Tibial artery (tissue), 4 donors: ENCODE measurements at regions not wholly inside any gene's neighbourhood (a gene's known extent, or its start where the extent isn't known, plus 50 kb on each side); places are given as distances from the start of the nearest gene placed in this dataset.
"Not testable (repeated sequence)": the region's sequence is repeated elsewhere in the genome, so short reads cannot be mapped to it uniquely, and the experiment has no call there.

Source experiments
- DNase-seq, 2 donors: peaks; one replicate each; pipeline ENCODE4 v3.0.0-alpha.2; 2019
- H3K27ac ChIP-seq, 2 donors: fragments of 200-600 bp; sonication (generic) in 1 of 2; 1 replicate in 1 of 2; 2 replicates in 1 of 2; pipeline ENCODE4 v1.5.1; 2018 to 2019; ENCODE audit warnings: mild to moderate bottlenecking in 1 of 2
- H3K27me3 ChIP-seq, 2 donors: fragments of 200-600 bp; sonication (generic) in 1 of 2; one replicate each; pipeline versions ENCODE4 v1.5.1 to v1.6.0; 2016 to 2019
- H3K36me3 ChIP-seq, 3 donors: fragments of 200-600 bp; sonication (generic) in 2 of 3; one replicate each; pipeline ENCODE4 v1.5.1; 2016 to 2019; ENCODE audit warnings: mild to moderate bottlenecking in 2 of 3
- H3K4me1 ChIP-seq, 4 donors: fragments of 200-600 bp; sonication (generic) in 2 of 4; 1 replicate in 3 of 4; 2 replicates in 1 of 4; pipeline ENCODE4 v1.5.1; 2016 to 2019
- H3K4me3 ChIP-seq, 2 donors: fragments of 200-600 bp; sonication (generic) in 1 of 2; 1 replicate in 1 of 2; 2 replicates in 1 of 2; pipeline ENCODE4 v1.5.1; 2018 to 2019; ENCODE audit warnings: mild to moderate bottlenecking in 2 of 2
- H3K9me3 ChIP-seq, 3 donors: fragments of 200-600 bp; sonication (generic) in 1 of 3; one replicate each; pipeline ENCODE4 v1.5.1; 2016 to 2019
- intact Hi-C: fragments of 100-400 bp; cut with DNase I; formaldehyde crosslinking; loops from one replicate; pipeline ENCODE4 v1.15.0; 2023; ENCODE audit warnings: low total_unique reads
- TF ChIP-seq, protein P1 (sequence below), 2 experiments: fragments of 200-600 bp in 1 of 2; fragments of 450-650 bp in 1 of 2; IDR thresholded peaks; one replicate each; pipeline ENCODE4 v1.5.1; 2017 to 2019; ENCODE audit warnings: antibody characterized with exemption in 2 of 2, mild to moderate bottlenecking in 1 of 2, moderate library complexity in 1 of 2

DNA sequence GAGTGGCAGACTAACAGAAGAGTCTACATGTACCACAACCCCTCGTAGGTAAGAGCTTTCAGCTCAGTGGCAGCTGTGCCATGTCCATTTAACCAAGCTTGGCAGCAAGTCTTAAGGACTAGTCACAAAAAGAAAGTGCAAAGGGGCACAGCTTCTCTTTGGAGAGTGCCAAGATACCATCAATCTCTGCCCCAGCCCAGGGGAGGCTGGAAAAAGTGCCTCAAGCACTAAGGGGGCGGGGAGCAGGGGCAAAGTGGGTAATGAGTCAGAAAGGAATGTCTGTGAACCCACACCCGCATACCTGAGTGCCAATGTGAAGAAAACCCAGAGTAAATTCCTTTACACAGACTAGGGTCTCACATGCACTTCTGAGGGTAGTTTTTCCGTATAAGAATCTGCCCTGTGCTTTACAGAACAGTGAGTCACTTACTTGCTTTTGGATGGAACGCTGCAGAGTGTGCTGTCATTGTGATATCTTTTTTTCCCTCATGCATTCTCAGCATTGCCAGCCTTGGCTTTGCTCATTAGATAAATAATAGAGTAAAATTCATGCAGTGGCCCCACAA is 219.8 kb downstream of the ZNF674 start:
- no peaks in the 10 kb centered on the region for H3K27me3 ChIP-seq
- intact Hi-C loops: no loop called here
- TF ChIP-seq, protein P1, sequence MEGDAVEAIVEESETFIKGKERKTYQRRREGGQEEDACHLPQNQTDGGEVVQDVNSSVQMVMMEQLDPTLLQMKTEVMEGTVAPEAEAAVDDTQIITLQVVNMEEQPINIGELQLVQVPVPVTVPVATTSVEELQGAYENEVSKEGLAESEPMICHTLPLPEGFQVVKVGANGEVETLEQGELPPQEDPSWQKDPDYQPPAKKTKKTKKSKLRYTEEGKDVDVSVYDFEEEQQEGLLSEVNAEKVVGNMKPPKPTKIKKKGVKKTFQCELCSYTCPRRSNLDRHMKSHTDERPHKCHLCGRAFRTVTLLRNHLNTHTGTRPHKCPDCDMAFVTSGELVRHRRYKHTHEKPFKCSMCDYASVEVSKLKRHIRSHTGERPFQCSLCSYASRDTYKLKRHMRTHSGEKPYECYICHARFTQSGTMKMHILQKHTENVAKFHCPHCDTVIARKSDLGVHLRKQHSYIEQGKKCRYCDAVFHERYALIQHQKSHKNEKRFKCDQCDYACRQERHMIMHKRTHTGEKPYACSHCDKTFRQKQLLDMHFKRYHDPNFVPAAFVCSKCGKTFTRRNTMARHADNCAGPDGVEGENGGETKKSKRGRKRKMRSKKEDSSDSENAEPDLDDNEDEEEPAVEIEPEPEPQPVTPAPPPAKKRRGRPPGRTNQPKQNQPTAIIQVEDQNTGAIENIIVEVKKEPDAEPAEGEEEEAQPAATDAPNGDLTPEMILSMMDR (IDR thresholded peaks at IDR 0.05): no peak
- peak overlapping the region; percentile 62 to 70 for H3K27ac ChIP-seq
- peaks cover 0 to 5% (median 0%) of the 10 kb centered on the region in 3 donors for H3K9me3 ChIP-seq
- no peaks in the 10 kb centered on the region for H3K36me3 ChIP-seq
- H3K4me3 ChIP-seq: no peak overlapping the region
- H3K4me1 ChIP-seq: peaks cover 0 to 31% (median 3%) of the 10 kb centered on the region in 4 donors
- DNase-seq: no peak

DNA sequence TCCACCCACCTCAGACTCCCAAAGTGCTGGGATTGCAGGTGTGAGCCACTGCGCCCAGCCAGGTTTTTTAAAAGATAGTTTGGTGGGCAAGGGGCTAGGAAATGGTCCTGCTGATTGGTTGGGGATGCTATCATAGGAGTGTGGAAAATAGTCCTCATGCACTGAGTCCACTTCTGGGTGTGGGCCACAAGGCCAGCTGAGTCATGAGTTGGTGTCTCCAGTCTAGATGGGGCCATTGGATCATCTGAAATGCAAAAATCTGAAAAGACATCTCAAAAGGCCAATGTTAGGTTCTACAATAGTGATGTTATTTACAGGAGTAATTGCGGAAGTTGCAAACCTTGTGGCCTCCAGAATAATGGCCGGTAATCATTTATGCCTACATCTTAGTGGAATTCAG is 221.1 kb downstream of the ZNF674 start:
- Histone ChIP-seq H3K4me3 (no peak overlapping the region), H3K9me3 (no peaks in the 10 kb centered on the region), H3K4me1 (peaks cover 0 to 31% (median 3%) of the 10 kb centered on the region in 4 donors), H3K27ac (no peak overlapping the region), H3K27me3 (no peaks in the 10 kb centered on the region), H3K36me3 (no peaks in the 10 kb centered on the region)
- intact Hi-C loops: no loop called here
- DNase-seq: no peak
- TF ChIP-seq, protein P1 (IDR thresholded peaks at IDR 0.05): no peak

DNA sequence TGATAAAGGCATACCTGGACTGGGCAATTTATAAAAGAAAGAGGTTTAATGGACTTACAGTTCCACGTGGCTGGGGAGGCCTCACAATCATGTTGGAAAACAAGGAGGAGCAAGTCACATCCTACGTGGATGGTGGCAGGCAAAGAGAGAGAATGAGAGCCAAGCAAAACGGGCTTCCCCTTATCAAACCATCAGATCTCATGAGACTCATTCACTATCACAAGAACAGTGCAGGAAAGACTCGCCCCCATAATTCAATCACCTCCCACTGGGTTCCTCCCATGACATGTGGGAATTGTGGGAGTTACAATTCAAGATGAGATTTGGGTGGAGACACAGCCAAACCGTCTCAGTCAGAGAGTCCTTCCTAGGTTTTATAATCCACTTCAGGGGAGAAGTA is 222.3 kb downstream of the ZNF674 start:
- H3K9me3 ChIP-seq, DNase-seq, intact Hi-C loops, H3K36me3 ChIP-seq, H3K27ac ChIP-seq, H3K27me3 ChIP-seq, H3K4me3 ChIP-seq: not testable (repeated sequence)
- peaks cover 0 to 28% (median 3%) of the 10 kb centered on the region in 4 donors for H3K4me1 ChIP-seq

DNA sequence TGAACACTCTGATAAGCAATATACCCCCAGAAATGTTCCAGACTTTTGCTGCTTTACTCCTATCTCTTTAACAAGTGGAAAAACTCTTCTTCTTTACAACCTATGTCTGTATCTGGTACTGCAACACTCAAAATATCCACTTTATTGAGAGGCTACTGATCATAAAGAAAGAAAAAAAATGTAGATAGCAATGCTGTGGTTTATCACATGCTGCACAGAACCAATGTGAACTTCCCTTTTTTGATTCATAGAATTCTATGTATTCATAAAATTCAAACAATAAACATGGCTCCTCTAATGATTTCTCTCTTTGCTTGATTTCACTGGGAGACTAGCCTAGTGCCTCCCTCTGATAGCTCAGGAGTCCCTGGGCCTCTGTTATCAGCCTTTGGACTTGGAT is 223.5 kb downstream of the ZNF674 start:
- TF ChIP-seq, protein P1 (IDR thresholded peaks at IDR 0.05): no peak
- H3K9me3 ChIP-seq: no peaks in the 10 kb centered on the region
- intact Hi-C loops: no loop called here
- H3K27me3 ChIP-seq: no peaks in the 10 kb centered on the region
- H3K27ac ChIP-seq: no peak overlapping the region
- H3K4me3 ChIP-seq: no peak overlapping the region
- H3K4me1 ChIP-seq: peaks cover 0 to 19% (median 0%) of the 10 kb centered on the region in 4 donors
- no peak for DNase-seq
- no peaks in the 10 kb centered on the region for H3K36me3 ChIP-seq

DNA sequence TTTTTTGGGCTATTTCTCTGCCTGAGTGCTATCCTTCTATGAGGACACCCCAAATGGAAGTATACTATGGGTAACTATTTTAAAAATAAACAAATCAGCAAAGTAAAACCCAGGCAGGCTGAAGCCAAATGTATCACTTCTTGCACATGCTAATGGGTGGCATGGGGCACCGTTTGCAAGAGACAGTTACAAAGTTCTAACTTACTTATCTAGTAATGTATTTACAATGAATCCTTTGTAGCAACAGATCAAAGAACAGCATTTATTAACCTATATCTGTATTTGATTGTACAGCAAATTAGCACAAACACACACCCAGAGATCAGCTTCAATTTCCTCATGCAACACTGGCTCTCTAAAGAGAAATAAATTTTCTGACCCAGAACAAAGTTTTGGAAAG is 225.5 kb downstream of the ZNF674 start:
- Histone ChIP-seq H3K36me3 (no peaks in the 10 kb centered on the region), H3K27me3 (no peaks in the 10 kb centered on the region), H3K4me1 (peaks cover 0 to 1% (median 0%) of the 10 kb centered on the region in 4 donors), H3K9me3 (no peaks in the 10 kb centered on the region), H3K4me3 (no peak overlapping the region), H3K27ac (no peak overlapping the region)
- intact Hi-C loops: no loop called here
- DNase-seq: no peak
- TF ChIP-seq, protein P1 (IDR thresholded peaks at IDR 0.05): no peak

GRCh38 chrX:46318551-46318950 is 226.7 kb downstream of the ZNF674 start:
- no peaks in the 10 kb centered on the region for H3K9me3 ChIP-seq
- intact Hi-C loops: no loop called here
- H3K4me3 ChIP-seq: no peak overlapping the region
- H3K4me1 ChIP-seq: no peaks in the 10 kb centered on the region
- H3K36me3 ChIP-seq: no peaks in the 10 kb centered on the region
- H3K27ac ChIP-seq: no peak overlapping the region
- TF ChIP-seq, protein P1 (IDR thresholded peaks at IDR 0.05): no peak
- H3K27me3 ChIP-seq: no peaks in the 10 kb centered on the region
- DNase-seq: no peak
